SK-N-SH (cell line): ENCODE measurements at regions not wholly inside any gene's neighbourhood (a gene's known extent, or its start where the extent isn't known, plus 50 kb on each side); places are given as distances from the start of the nearest gene placed in this dataset.

Experiments used
- CTCF ChIA-PET: fragments of 300-600, 350-600 bp; formaldehyde crosslinking; extraction: SDS; loops from one replicate; lab custom pipeline; 2021; lab: Yijun Ruan, JAX
- POLR2A ChIA-PET: fragments of 350-600 bp; sonication (Branson Sonifier 250); formaldehyde crosslinking; extraction: SDS; loops from one replicate; lab custom pipeline; 2020; ENCODE audit warnings: antibody characterized with exemption, inconsistent platforms; lab: Yijun Ruan, JAX
- DNase-seq: peaks from one replicate; pipeline ENCODE4 v3.0.0; 2012
- H2AFZ ChIP-seq: fragments of 200-600 bp; sonication (generic); 2 replicates; pipeline ENCODE4 v1.8.1; 2016; ENCODE audit warnings: antibody characterized with exemption, mild to moderate bottlenecking, low read depth
- H3F3A ChIP-seq: fragments of 200-600 bp; sonication (generic); replicated peaks from 2 replicates; pipeline ENCODE3; 2016; ENCODE audit warnings: antibody characterized with exemption, mild to moderate bottlenecking; ENCODE audit not compliant: insufficient read depth
- H3K27ac ChIP-seq, 2 experiments: fragments of 200-500 bp in 1 of 2; fragments of 200-600 bp in 1 of 2; sonication (Bioruptor generic) in 1 of 2; sonication (generic), shearing (Covaris generic) in 1 of 2; 2 replicates each; pipeline versions ENCODE4 v1.5.1 to v1.6.1; 2014 to 2016; ENCODE audit warnings: low read depth in 2 of 2, inconsistent platforms in 1 of 2, low read length in 1 of 2, mild to moderate bottlenecking in 1 of 2, mixed read lengths in 1 of 2
- H3K27me3 ChIP-seq: fragments of 200-600 bp; sonication (generic), shearing (Covaris generic); 2 replicates; pipeline ENCODE4 v1.6.1; 2016; ENCODE audit warnings: mixed run types; ENCODE audit not compliant: insufficient read depth
- H3K36me3 ChIP-seq, 2 experiments: fragments of 200-500 bp in 1 of 2; fragments of 200-600 bp in 1 of 2; sonication (Bioruptor generic) in 1 of 2; sonication (generic) in 1 of 2; replicated peaks in 1 of 2; 2 replicates each; pipeline versions ENCODE3 to v1.5.1; 2014 to 2016; ENCODE audit warnings: low read length in 1 of 2, mild to moderate bottlenecking in 1 of 2; ENCODE audit not compliant: insufficient read depth in 2 of 2, control insufficient read depth in 1 of 2
- H3K4me1 ChIP-seq, 2 experiments: fragments of 200-500 bp in 1 of 2; fragments of 200-600 bp in 1 of 2; sonication (Bioruptor generic) in 1 of 2; sonication (generic), shearing (Covaris generic) in 1 of 2; 2 replicates each; pipeline versions ENCODE4 v1.5.1 to v1.6.1; 2014 to 2016; ENCODE audit warnings: low read depth in 1 of 2, low read length in 1 of 2, mixed run types in 1 of 2; ENCODE audit not compliant: insufficient read depth in 2 of 2, control insufficient read depth in 1 of 2
- H3K4me2 ChIP-seq: fragments of 200-600 bp; sonication (generic), shearing (Covaris generic); 2 replicates; pipeline ENCODE4 v1.6.1; 2017; ENCODE audit warnings: mixed run types
- H3K4me3 ChIP-seq, 2 experiments: fragments of 200-500 bp in 1 of 2; fragments of 200-600 bp in 1 of 2; sonication (Bioruptor generic) in 1 of 2; sonication (generic), shearing (Covaris generic) in 1 of 2; 2 replicates each; pipeline versions ENCODE4 v1.5.1 to v1.8.1; 2014 to 2016; ENCODE audit warnings: low read depth in 2 of 2, inconsistent platforms in 1 of 2, low read length in 1 of 2, mild to moderate bottlenecking in 1 of 2, mixed read lengths in 1 of 2, moderate library complexity in 1 of 2
- H3K79me2 ChIP-seq: fragments of 200-600 bp; sonication (generic); 2 replicates; pipeline ENCODE4 v1.8.1; 2017; ENCODE audit warnings: mild to moderate bottlenecking; ENCODE audit not compliant: insufficient read depth
- H3K9ac ChIP-seq: fragments of 200-600 bp; sonication (generic); 2 replicates; pipeline ENCODE4 v1.6.1; 2017; ENCODE audit warnings: mixed run types
- H3K9me2 ChIP-seq: fragments of 200-600 bp; sonication (generic); 2 replicates; pipeline ENCODE4 v1.6.1; 2017; ENCODE audit warnings: mixed run types
- H3K9me3 ChIP-seq: fragments of 200-600 bp; sonication (generic); 2 replicates; pipeline ENCODE4 v1.6.1; 2017; ENCODE audit warnings: mixed run types, mild to moderate bottlenecking, moderate library complexity
- H4K20me1 ChIP-seq: fragments of 200-600 bp; sonication (generic); 2 replicates; pipeline ENCODE4 v1.6.1; 2017; ENCODE audit warnings: mild to moderate bottlenecking, mixed run types; ENCODE audit not compliant: insufficient read depth
- CHD2 ChIP-seq: fragments of 150-350 bp; IDR thresholded peaks from 2 replicates; pipeline ENCODE4 v1.6.1; 2018; ENCODE audit warnings: low read length; ENCODE audit not compliant: partially characterized antibody
- EZH2phosphoT487 ChIP-seq: fragments of 200-600 bp; sonication (generic); IDR thresholded peaks from 2 replicates; pipeline ENCODE4 v1.6.1; 2017; ENCODE audit warnings: low read depth, mixed run types, mild to moderate bottlenecking, antibody characterized with exemption, moderate library complexity, borderline replicate concordance
- FOSL2 ChIP-seq: IDR thresholded peaks from 2 replicates; pipeline ENCODE4 v1.4.0; 2012; ENCODE audit warnings: low read depth, mild to moderate bottlenecking, moderate library complexity, borderline replicate concordance
- FOXJ3 ChIP-seq: sonication (generic); formaldehyde crosslinking; IDR thresholded peaks from 2 replicates; pipeline ENCODE4 v1.5.1; 2020; ENCODE audit warnings: mild to moderate bottlenecking, missing genetic modification reagents
- FOXM1 ChIP-seq: IDR thresholded peaks from 2 replicates; pipeline ENCODE4 v1.4.0; 2012; ENCODE audit warnings: low read depth, mild to moderate bottlenecking
- MAX ChIP-seq: IDR thresholded peaks from 2 replicates; pipeline ENCODE4 v1.4.0; 2012; ENCODE audit warnings: low read depth
- TAF1 ChIP-seq: IDR thresholded peaks from 2 replicates; pipeline ENCODE4 v1.6.1; 2012; ENCODE audit warnings: low read depth, mild to moderate bottlenecking, low read length, moderate library complexity, borderline replicate concordance
- TCF12 ChIP-seq: IDR thresholded peaks from 2 replicates; pipeline ENCODE4 v1.4.0; 2012
- WGBS: methylation state at CpG from one replicate; pipeline ENCODE4 v1.1.6; 2017; ENCODE audit warnings: low lambda C conversion rate; 5-methylcytosine and 5-hydroxymethylcytosine counted together

- Histone ChIP-seq H3K36me3 (no peaks in the 10 kb centered on the region), H3F3A (no peaks in the 10 kb centered on the region), H3K9me2 (no peaks in the 10 kb centered on the region), H4K20me1 (no peaks in the 10 kb centered on the region), H3K27ac (peak overlapping the region in 1 of 2 experiments; percentile 47; a peak in 2 of 4 replicates), H3K27me3 (no peaks in the 10 kb centered on the region), H3K79me2 (no peaks in the 10 kb centered on the region), H2AFZ (no peak overlapping the region), H3K9me3 (no peaks in the 10 kb centered on the region), H3K4me1 (no peaks in the 10 kb centered on the region; a peak in 2 of 4 replicates), H3K9ac (no peak overlapping the region), H3K4me2 (no peak overlapping the region; the same call in 1 of the 2 replicates), H3K4me3 (no peak overlapping the region)
- 78% methylated on average over 4 of the region's 4 CpGs for WGBS
- POLR2A ChIA-PET = no interaction called here
- DNase-seq = no peak
- TF ChIP-seq TCF12 (peak; percentile 13; the same call in 1 of the 2 replicates), FOSL2 (no peak)
- CTCF ChIA-PET = interaction anchor here (0.8 kb wide), 1 partner anchor 196 kb away, joined by 3 read pairs; no protein-coding TSS in a partner anchor
Observed at GRCh38 chr12:25789541-25789944, 168.9 kb upstream of the RASSF8 start.

- H4K20me1 ChIP-seq = no peaks in the 10 kb centered on the region
- H3K4me3 ChIP-seq = no peak overlapping the region
- TF ChIP-seq TAF1 (no peak), FOXM1 (no peak), CHD2 (no peak), EZH2phosphoT487 (no peak), FOSL2 (peak; percentile 20; the same call in 1 of the 2 replicates)
- peaks cover 0 to 4% of the 10 kb centered on the region in 2 experiments; a peak in 3 of 4 replicates for H3K4me1 ChIP-seq
- H3K27ac ChIP-seq = no peak overlapping the region
- POLR2A ChIA-PET = interaction anchor here (0.7 kb wide), 1 partner anchor 9 kb away, joined by 3 read pairs; no protein-coding TSS in a partner anchor
- H3K9ac ChIP-seq = no peak overlapping the region
- H3F3A ChIP-seq = no peaks in the 10 kb centered on the region
- H2AFZ ChIP-seq = no peak overlapping the region
- no peak overlapping the region for H3K4me2 ChIP-seq
- no peaks in the 10 kb centered on the region for H3K79me2 ChIP-seq
- no peaks in the 10 kb centered on the region for H3K9me2 ChIP-seq
- no peaks in the 10 kb centered on the region for H3K27me3 ChIP-seq
- CTCF ChIA-PET = no interaction called here
- no peak for DNase-seq
- 71% methylated on average over 1 of the region's 1 CpG for WGBS
- no peaks in the 10 kb centered on the region for H3K9me3 ChIP-seq
- no peaks in the 10 kb centered on the region for H3K36me3 ChIP-seq
Observed at GRCh38 chr12:25792031-25792430, 166.5 kb upstream of the RASSF8 start.

- ChIA-PET POLR2A (no interaction called here), CTCF (no interaction called here)
- Histone ChIP-seq H2AFZ (no peak overlapping the region), H3F3A (no peaks in the 10 kb centered on the region), H3K27me3 (no peaks in the 10 kb centered on the region), H3K4me1 (peaks cover 0 to 4% of the 10 kb centered on the region in 2 experiments; a peak in 3 of 4 replicates), H3K27ac (no peak overlapping the region), H3K9me2 (no peaks in the 10 kb centered on the region), H3K4me2 (no peak overlapping the region), H3K36me3 (no peaks in the 10 kb centered on the region), H3K9ac (no peak overlapping the region), H3K79me2 (no peaks in the 10 kb centered on the region), H3K9me3 (no peaks in the 10 kb centered on the region), H4K20me1 (no peaks in the 10 kb centered on the region), H3K4me3 (no peak overlapping the region)
- 91% methylated on average over 3 of the region's 3 CpGs for WGBS
- DNase-seq = no peak
- TF ChIP-seq TAF1 (no peak), FOXJ3 (CRISPR knock-in tag) (no peak), MAX (no peak)
Observed at GRCh38 chr12:25793196-25793595, 165.3 kb upstream of the RASSF8 start.
